Esophagus muscularis mucosa (tissue), 4 donors: ENCODE measurements at regions not wholly inside any gene's neighbourhood (a gene's known extent, or its start where the extent isn't known, plus 50 kb on each side); places are given as distances from the start of the nearest gene placed in this dataset.

Experiments used
- DNase-seq: peaks from one replicate; pipeline ENCODE4 v3.0.0-alpha.2; 2017; ENCODE audit errors: extremely low spot score
- H3K27ac ChIP-seq, 4 donors: fragments of 200-600 bp; sonication (generic); replicated peaks in 1 of 4; 1 replicate in 3 of 4; 2 replicates in 1 of 4; pipeline ENCODE4 v1.5.1; 2016 to 2019; ENCODE audit warnings: mild to moderate bottlenecking in 1 of 4
- H3K27me3 ChIP-seq, 4 donors: fragments of 200-600 bp; sonication (generic); one replicate each; pipeline versions ENCODE4 v1.5.1 to v1.6.0; 2016 to 2019
- H3K36me3 ChIP-seq, 4 donors: fragments of 200-600 bp; sonication (generic); one replicate each; pipeline ENCODE4 v1.5.1; 2016 to 2019
- H3K4me1 ChIP-seq, 4 donors: fragments of 200-600 bp; sonication (generic); one replicate each; pipeline ENCODE4 v1.5.1; 2016 to 2019
- H3K4me3 ChIP-seq, 4 donors: fragments of 200-600 bp; sonication (generic); 1 replicate in 2 of 4; 2 replicates in 2 of 4; pipeline ENCODE4 v1.5.1; 2016 to 2019; ENCODE audit warnings: mild to moderate bottlenecking in 4 of 4, moderate library complexity in 1 of 4
- H3K9me3 ChIP-seq, 4 donors: fragments of 200-600 bp; sonication (generic); 1 replicate in 3 of 4; 2 replicates in 1 of 4; pipeline ENCODE4 v1.5.1; 2016 to 2019
- EP300 ChIP-seq: sonication (generic); formaldehyde crosslinking; IDR thresholded peaks from one replicate; pipeline ENCODE4 v1.6.1; 2017; ENCODE audit warnings: antibody characterized with exemption
- POLR2A ChIP-seq: fragments of 450-650 bp; IDR thresholded peaks from one replicate; pipeline ENCODE4 v1.6.1; 2017; ENCODE audit warnings: antibody characterized with exemption, moderate library complexity, mild to moderate bottlenecking, low read depth
- POLR2AphosphoS5 ChIP-seq, 2 donors: sonication (generic); formaldehyde crosslinking; IDR thresholded peaks; one replicate each; pipeline ENCODE4 v1.6.1; 2017; ENCODE audit warnings: antibody characterized with exemption in 2 of 2
- WGBS: methylation state at CpG from one replicate; pipeline ENCODE4 v1.1.5; 2018; 5-methylcytosine and 5-hydroxymethylcytosine counted together
- intact Hi-C: fragments of 100-400 bp; cut with DNase I; formaldehyde crosslinking; loops from one replicate; pipeline ENCODE4 v1.15.1; 2023
- TF ChIP-seq, protein P1 (sequence below), 3 experiments: fragments of 200-600 bp in 2 of 3; fragments of 450-650 bp in 1 of 3; sonication (generic) in 2 of 3; IDR thresholded peaks; one replicate each; pipeline ENCODE4 v1.5.1; 2017 to 2019; ENCODE audit warnings: antibody characterized with exemption in 3 of 3, mild to moderate bottlenecking in 2 of 3, moderate library complexity in 1 of 3

DNA sequence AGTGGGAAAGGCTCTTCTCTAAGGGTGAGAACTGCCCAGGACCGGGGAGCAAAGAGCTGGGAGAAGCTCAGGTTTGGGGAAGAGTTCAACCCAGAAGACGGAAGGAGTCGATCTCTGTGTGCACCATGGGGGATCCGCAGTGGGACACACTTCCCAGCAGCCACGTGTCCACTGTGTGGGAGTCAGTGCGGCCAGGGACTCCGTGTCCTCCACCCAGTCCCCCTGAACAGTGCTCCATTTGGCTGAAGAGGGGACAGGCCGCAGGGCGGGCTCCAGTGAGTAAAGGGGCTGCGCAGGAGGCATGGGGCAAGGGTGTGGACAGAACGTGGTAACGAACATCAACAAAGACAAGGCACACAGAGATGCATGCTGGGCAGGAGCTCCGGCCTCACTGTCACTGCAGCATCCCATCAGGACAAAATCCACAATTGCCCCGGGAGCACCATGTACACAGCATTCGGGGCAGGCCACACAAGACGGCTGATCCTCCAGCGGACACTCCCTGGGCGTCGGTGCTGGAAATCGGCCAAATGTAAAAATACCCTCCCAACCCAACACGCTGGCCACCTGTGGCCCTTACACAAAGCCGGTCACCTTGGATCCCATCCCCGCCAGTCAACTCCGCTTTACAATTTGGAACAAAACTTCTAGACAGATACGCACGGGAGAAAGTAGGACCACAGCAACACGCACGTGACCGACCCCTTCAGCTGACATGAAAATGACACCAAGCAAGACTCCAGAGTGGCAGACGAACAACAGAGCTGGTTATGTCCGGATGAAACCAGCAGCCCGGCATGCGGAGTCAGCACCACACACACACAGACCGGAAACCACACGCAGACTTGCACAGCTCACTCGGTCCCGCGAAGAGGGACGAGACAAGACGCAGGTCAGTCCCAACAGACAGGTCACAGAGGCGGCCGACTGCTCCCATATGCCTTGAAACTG is 366.8 kb downstream of the SHANK2 start:
- WGBS: 90% methylated on average over 36 of the region's 42 CpGs
- no peak overlapping the region for H3K4me3 ChIP-seq
- no peaks in the 10 kb centered on the region for H3K27me3 ChIP-seq
- H3K9me3 ChIP-seq: no peaks in the 10 kb centered on the region
- no peak overlapping the region for H3K27ac ChIP-seq
- no peaks in the 10 kb centered on the region for H3K4me1 ChIP-seq
- no peaks in the 10 kb centered on the region for H3K36me3 ChIP-seq
- DNase-seq: no peak
- intact Hi-C loops: no loop called here
- TF ChIP-seq EP300 (no peak), POLR2A (no peak), POLR2AphosphoS5 (IDR thresholded peaks at IDR 0.05) (no peak)
- TF ChIP-seq, protein P1, sequence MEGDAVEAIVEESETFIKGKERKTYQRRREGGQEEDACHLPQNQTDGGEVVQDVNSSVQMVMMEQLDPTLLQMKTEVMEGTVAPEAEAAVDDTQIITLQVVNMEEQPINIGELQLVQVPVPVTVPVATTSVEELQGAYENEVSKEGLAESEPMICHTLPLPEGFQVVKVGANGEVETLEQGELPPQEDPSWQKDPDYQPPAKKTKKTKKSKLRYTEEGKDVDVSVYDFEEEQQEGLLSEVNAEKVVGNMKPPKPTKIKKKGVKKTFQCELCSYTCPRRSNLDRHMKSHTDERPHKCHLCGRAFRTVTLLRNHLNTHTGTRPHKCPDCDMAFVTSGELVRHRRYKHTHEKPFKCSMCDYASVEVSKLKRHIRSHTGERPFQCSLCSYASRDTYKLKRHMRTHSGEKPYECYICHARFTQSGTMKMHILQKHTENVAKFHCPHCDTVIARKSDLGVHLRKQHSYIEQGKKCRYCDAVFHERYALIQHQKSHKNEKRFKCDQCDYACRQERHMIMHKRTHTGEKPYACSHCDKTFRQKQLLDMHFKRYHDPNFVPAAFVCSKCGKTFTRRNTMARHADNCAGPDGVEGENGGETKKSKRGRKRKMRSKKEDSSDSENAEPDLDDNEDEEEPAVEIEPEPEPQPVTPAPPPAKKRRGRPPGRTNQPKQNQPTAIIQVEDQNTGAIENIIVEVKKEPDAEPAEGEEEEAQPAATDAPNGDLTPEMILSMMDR (IDR thresholded peaks at IDR 0.05): no peak

DNA sequence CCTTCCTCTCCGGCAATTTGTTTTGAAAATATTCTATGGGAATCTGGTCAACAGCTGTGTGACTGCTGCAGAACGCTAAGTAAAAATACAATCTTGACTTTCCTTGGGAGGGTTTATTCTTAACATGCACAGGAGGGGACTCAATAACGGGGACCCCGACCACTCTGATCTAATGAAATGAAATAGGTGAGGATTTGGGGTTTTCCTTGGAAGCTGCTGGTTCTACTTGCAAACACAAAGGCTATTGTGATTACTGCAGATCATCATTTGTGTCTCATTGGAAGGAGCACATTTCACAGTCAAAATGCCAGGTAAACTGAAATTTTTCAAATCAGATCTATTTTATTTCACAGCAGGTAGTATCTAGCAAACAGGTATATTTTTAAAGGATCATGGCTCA is 366.1 kb downstream of the SHANK2 start:
- Histone ChIP-seq H3K27me3 (no peaks in the 10 kb centered on the region), H3K27ac (no peak overlapping the region), H3K36me3 (no peaks in the 10 kb centered on the region), H3K4me1 (no peaks in the 10 kb centered on the region), H3K9me3 (no peaks in the 10 kb centered on the region), H3K4me3 (no peak overlapping the region)
- no peak for DNase-seq
- intact Hi-C loops: no loop called here
- WGBS: 77% methylated on average over 3 of the region's 4 CpGs
- TF ChIP-seq, protein P1 (IDR thresholded peaks at IDR 0.05): no peak
- TF ChIP-seq EP300: no peak
- no peak for TF ChIP-seq POLR2A
- no peak for TF ChIP-seq POLR2AphosphoS5 (IDR thresholded peaks at IDR 0.05)

GRCh38 chr11:70886676-70887541 is 365.5 kb downstream of the SHANK2 start:
- intact Hi-C loops: no loop called here
- Histone ChIP-seq H3K27me3 (no peaks in the 10 kb centered on the region), H3K27ac (no peak overlapping the region), H3K36me3 (no peaks in the 10 kb centered on the region), H3K4me1 (no peaks in the 10 kb centered on the region), H3K9me3 (no peaks in the 10 kb centered on the region), H3K4me3 (no peak overlapping the region)
- no peak for TF ChIP-seq POLR2AphosphoS5 (IDR thresholded peaks at IDR 0.05)
- WGBS: 80% methylated on average over 21 of the region's 21 CpGs
- no peak for DNase-seq

GRCh38 chr11:70887542-70887827 is 364.9 kb downstream of the SHANK2 start:
- no peak for TF ChIP-seq POLR2AphosphoS5 (IDR thresholded peaks at IDR 0.05)
- TF ChIP-seq EP300: no peak
- TF ChIP-seq POLR2A: no peak
- TF ChIP-seq, protein P1 (IDR thresholded peaks at IDR 0.05): no peak
- intact Hi-C loops: no loop called here
- no peak for DNase-seq
- Histone ChIP-seq H3K27ac (no peak overlapping the region), H3K36me3 (no peaks in the 10 kb centered on the region), H3K4me1 (no peaks in the 10 kb centered on the region), H3K9me3 (no peaks in the 10 kb centered on the region), H3K4me3 (no peak overlapping the region), H3K27me3 (no peaks in the 10 kb centered on the region)
- 57% methylated on average over 2 of the region's 2 CpGs for WGBS

DNA sequence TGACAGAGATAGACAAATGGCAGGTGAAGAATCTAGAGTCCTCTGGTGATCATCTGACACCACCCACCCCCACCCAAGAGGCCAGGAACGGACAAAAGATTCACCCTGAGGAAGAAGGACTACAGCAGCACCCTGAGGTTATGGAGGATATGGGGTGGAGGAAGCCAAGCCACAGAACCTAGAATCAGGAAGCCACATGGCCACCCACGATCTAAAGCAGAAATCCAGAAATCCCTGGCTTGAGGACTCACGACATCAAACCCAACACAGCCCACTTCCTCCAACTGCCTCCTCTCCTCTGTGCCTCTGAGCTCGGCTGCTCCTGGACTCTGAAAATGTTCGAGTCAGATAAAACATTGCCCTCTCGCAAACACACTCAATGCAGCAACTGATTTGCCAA is 364.3 kb downstream of the SHANK2 start:
- Histone ChIP-seq H3K4me3 (no peak overlapping the region), H3K27me3 (no peaks in the 10 kb centered on the region), H3K27ac (no peak overlapping the region), H3K4me1 (no peaks in the 10 kb centered on the region), H3K9me3 (no peaks in the 10 kb centered on the region), H3K36me3 (no peaks in the 10 kb centered on the region)
- DNase-seq: no peak
- WGBS: 82% methylated on average over 6 of the region's 6 CpGs
- no peak for TF ChIP-seq POLR2A
- TF ChIP-seq, protein P1 (IDR thresholded peaks at IDR 0.05): no peak
- TF ChIP-seq POLR2AphosphoS5 (IDR thresholded peaks at IDR 0.05): no peak
- TF ChIP-seq EP300: no peak
- intact Hi-C loops: no loop called here
